ENCODE measurements at regions not wholly inside any gene's neighbourhood (a gene's known extent, or its start where the extent isn't known, plus 50 kb on each side); places are given as distances from the start of the nearest gene placed in this dataset.

GRCh38 chr18:41737218-41737617, 217.8 kb upstream of the PIK3C3 start:
- Histone ChIP-seq H3K4me3 (ENCODE audit: low read depth, low read length) (no peak overlapping the region), H3K27me3 (ENCODE audit: control insufficient read depth, insufficient read depth, low read length) (no peaks in the 10 kb centered on the region), H3K36me3 (ENCODE audit: control insufficient read depth, insufficient read depth, low read length) (no peaks in the 10 kb centered on the region)
- no peak for TF ChIP-seq CTCF (IDR thresholded peaks at IDR 0.05; ENCODE audit: insufficient read depth, low read length, poor library complexity, severe bottlenecking)
- DNase-seq (ENCODE audit: low read depth): no peak

- Histone ChIP-seq H3K27me3 (ENCODE audit: control insufficient read depth, insufficient read depth, low read length) (no peaks in the 10 kb centered on the region), H3K36me3 (ENCODE audit: control insufficient read depth, insufficient read depth, low read length) (no peaks in the 10 kb centered on the region), H3K4me3 (ENCODE audit: low read depth, low read length) (no peak overlapping the region)
- DNase-seq (ENCODE audit: low read depth): no peak
- no peak for TF ChIP-seq CTCF (IDR thresholded peaks at IDR 0.05; ENCODE audit: insufficient read depth, low read length, poor library complexity, severe bottlenecking)
These were observed 220.1 kb upstream of the PIK3C3 start for GRCh38 chr18:41734917-41735316.

GRCh38 chr18:41732356-41732755, 222.7 kb upstream of the PIK3C3 start:
- no peak overlapping the region for H3K4me3 ChIP-seq (ENCODE audit: low read depth, low read length)
- H3K27me3 ChIP-seq (ENCODE audit: control insufficient read depth, insufficient read depth, low read length): no peaks in the 10 kb centered on the region
- no peak for TF ChIP-seq CTCF (IDR thresholded peaks at IDR 0.05; ENCODE audit: insufficient read depth, low read length, poor library complexity, severe bottlenecking)
- H3K36me3 ChIP-seq (ENCODE audit: control insufficient read depth, insufficient read depth, low read length): no peaks in the 10 kb centered on the region
- DNase-seq (ENCODE audit: low read depth): no peak

- DNase-seq (ENCODE audit: low read depth): no peak
- Histone ChIP-seq H3K4me3 (ENCODE audit: low read depth, low read length) (no peak overlapping the region), H3K27me3 (ENCODE audit: control insufficient read depth, insufficient read depth, low read length) (no peaks in the 10 kb centered on the region), H3K36me3 (ENCODE audit: control insufficient read depth, insufficient read depth, low read length) (no peaks in the 10 kb centered on the region)
- TF ChIP-seq CTCF (IDR thresholded peaks at IDR 0.05; ENCODE audit: insufficient read depth, low read length, poor library complexity, severe bottlenecking): no peak
These were observed 223.2 kb upstream of the PIK3C3 start for GRCh38 chr18:41731884-41732283.

- Histone ChIP-seq H3K36me3 (ENCODE audit: control insufficient read depth, insufficient read depth, low read length) (no peaks in the 10 kb centered on the region), H3K4me3 (ENCODE audit: low read depth, low read length) (no peak overlapping the region), H3K27me3 (ENCODE audit: control insufficient read depth, insufficient read depth, low read length) (no peaks in the 10 kb centered on the region)
- no peak for DNase-seq (ENCODE audit: low read depth)
- TF ChIP-seq CTCF (IDR thresholded peaks at IDR 0.05; ENCODE audit: insufficient read depth, low read length, poor library complexity, severe bottlenecking): no peak
These were observed 230.8 kb upstream of the PIK3C3 start for GRCh38 chr18:41724195-41724594.

GRCh38 chr18:41721103-41721790, 233.8 kb upstream of the PIK3C3 start:
- H3K27me3 ChIP-seq (ENCODE audit: control insufficient read depth, insufficient read depth, low read length): no peaks in the 10 kb centered on the region
- no peaks in the 10 kb centered on the region for H3K36me3 ChIP-seq (ENCODE audit: control insufficient read depth, insufficient read depth, low read length)
- no peak for DNase-seq (ENCODE audit: low read depth)
- TF ChIP-seq CTCF (IDR thresholded peaks at IDR 0.05; ENCODE audit: insufficient read depth, low read length, poor library complexity, severe bottlenecking): no peak
- no peak overlapping the region for H3K4me3 ChIP-seq (ENCODE audit: low read depth, low read length)

Measured in kidney epithelial cell (primary cell).